IMR-90 (cell line): ENCODE measurements at regions not wholly inside any gene's neighbourhood (a gene's known extent, or its start where the extent isn't known, plus 50 kb on each side); places are given as distances from the start of the nearest gene placed in this dataset.

Experiments
- ATAC-seq: fragments of 200-7000 bp; cut with Tn5 transposase; 2 replicates; pipeline ENCODE4 v1.9.1; 2020; ENCODE audit warnings: low read depth, mild to moderate bottlenecking, moderate library complexity
- BruUV-seq: library from RNA; stranded (reverse); fragments of 400-500 nt; replicated peaks from 2 replicates; lab custom pipeline; 2021; lab: Mats Ljungman, UMichigan
- CTCF ChIA-PET: fragments of 300-600 bp; formaldehyde crosslinking; extraction: SDS; loops from one replicate; lab custom pipeline; 2021; ENCODE audit warnings: antibody characterized with exemption; lab: Yijun Ruan, JAX
- POLR2A ChIA-PET: fragments of 300-600 bp; sonication (Branson Sonifier 250); formaldehyde crosslinking; loops from one replicate; lab custom pipeline; 2022; ENCODE audit warnings: antibody characterized with exemption; ENCODE audit not compliant: unreplicated experiment; lab: Charles Lee
- DNase-seq: peaks from one replicate; pipeline ENCODE4 v3.0.0; 2013
- H2AFZ ChIP-seq: replicated peaks from 2 replicates; pipeline ENCODE3; 2013; ENCODE audit warnings: low read length, mild to moderate bottlenecking; ENCODE audit not compliant: poor library complexity
- H2AK5ac ChIP-seq: 2 replicates; pipeline ENCODE4 v1.6.1; 2013; ENCODE audit warnings: low read depth, low read length, inconsistent platforms
- H2AK9ac ChIP-seq: replicated peaks from 2 replicates; pipeline ENCODE3; 2013; ENCODE audit warnings: mild to moderate bottlenecking, low read depth, low read length, moderate library complexity; ENCODE audit not compliant: poor library complexity
- H2BK120ac ChIP-seq: 2 replicates; pipeline ENCODE4 v1.6.1; 2013; ENCODE audit warnings: low read depth, low read length, inconsistent platforms
- H2BK15ac ChIP-seq: 3 replicates; pipeline ENCODE4 v1.6.1; 2013; ENCODE audit warnings: low read depth, low read length, inconsistent platforms
- H2BK20ac ChIP-seq: 2 replicates; pipeline ENCODE4 v1.6.1; 2013; ENCODE audit warnings: low read depth, mild to moderate bottlenecking, inconsistent platforms, low read length, moderate library complexity
- H2BK5ac ChIP-seq: 2 replicates; pipeline ENCODE4 v1.6.1; 2013; ENCODE audit warnings: mild to moderate bottlenecking, low read depth, low read length, inconsistent platforms; ENCODE audit not compliant: poor library complexity, severe bottlenecking
- H3K14ac ChIP-seq: replicated peaks from 2 replicates; pipeline ENCODE4 v1.6.1; 2013; ENCODE audit warnings: low read depth, low read length, inconsistent platforms
- H3K18ac ChIP-seq: 2 replicates; pipeline ENCODE4 v1.6.1; 2013; ENCODE audit warnings: low read depth, low read length, control low read depth
- H3K23ac ChIP-seq: 2 replicates; pipeline ENCODE4 v1.6.1; 2013; ENCODE audit warnings: low read depth, low read length, inconsistent platforms
- H3K27ac ChIP-seq: 2 replicates; pipeline ENCODE4 v1.5.1; 2013; ENCODE audit warnings: mild to moderate bottlenecking, control low read depth, low read length; ENCODE audit not compliant: insufficient read depth
- H3K27me3 ChIP-seq: 2 replicates; pipeline ENCODE4 v1.6.1; 2013; ENCODE audit warnings: low read length; ENCODE audit not compliant: control insufficient read depth, insufficient read depth
- H3K36me3 ChIP-seq: 2 replicates; pipeline ENCODE4 v1.6.1; 2013; ENCODE audit warnings: low read length, mixed read lengths; ENCODE audit not compliant: control insufficient read depth, insufficient read depth
- H3K4ac ChIP-seq: 2 replicates; pipeline ENCODE4 v1.6.1; 2013; ENCODE audit warnings: low read depth, low read length, inconsistent platforms
- H3K4me1 ChIP-seq: 2 replicates; pipeline ENCODE4 v1.6.1; 2013; ENCODE audit warnings: low read length, mixed read lengths; ENCODE audit not compliant: control insufficient read depth, insufficient read depth
- H3K4me2 ChIP-seq: 2 replicates; pipeline ENCODE4 v1.6.1; 2013; ENCODE audit warnings: low read depth, mild to moderate bottlenecking, control low read depth, low read length, moderate library complexity
- H3K4me3 ChIP-seq: 2 replicates; pipeline ENCODE4 v1.5.1; 2013; ENCODE audit warnings: low read depth, mild to moderate bottlenecking, control low read depth, low read length, moderate library complexity; ENCODE audit not compliant: insufficient read depth
- H3K56ac ChIP-seq: 2 replicates; pipeline ENCODE4 v1.6.1; 2013; ENCODE audit warnings: low read length, inconsistent platforms; ENCODE audit not compliant: insufficient read depth; ENCODE audit errors: extremely low read depth
- H3K79me1 ChIP-seq, 2 experiments: 2 replicates each; pipeline ENCODE4 v1.6.1; 2013; ENCODE audit warnings: low read length in 2 of 2, inconsistent platforms in 1 of 2, low read depth in 1 of 2
- H3K9ac ChIP-seq: 2 replicates; pipeline ENCODE4 v1.6.1; 2013; ENCODE audit warnings: low read depth, low read length, control low read depth
- H3K9me1 ChIP-seq: 2 replicates; pipeline ENCODE4 v1.6.1; 2013; ENCODE audit warnings: low read length, inconsistent platforms; ENCODE audit not compliant: insufficient read depth
- H3K9me3 ChIP-seq: 2 replicates; pipeline ENCODE4 v1.6.1; 2013; ENCODE audit warnings: low read length; ENCODE audit not compliant: control insufficient read depth, insufficient read depth
- H4K20me1 ChIP-seq: 2 replicates; pipeline ENCODE4 v1.6.1; 2013; ENCODE audit warnings: low read length, inconsistent platforms; ENCODE audit not compliant: insufficient read depth
- H4K5ac ChIP-seq: 2 replicates; pipeline ENCODE4 v1.6.1; 2013; ENCODE audit warnings: mild to moderate bottlenecking, low read depth, low read length, control low read depth
- H4K8ac ChIP-seq, 2 experiments: 2 replicates each; pipeline ENCODE4 v1.6.1; 2013; ENCODE audit warnings: low read depth in 2 of 2, low read length in 2 of 2, control low read depth in 1 of 2, inconsistent platforms in 1 of 2
- H4K91ac ChIP-seq: 2 replicates; pipeline ENCODE4 v1.6.1; 2013; ENCODE audit warnings: low read depth, low read length, inconsistent platforms; ENCODE audit not compliant: insufficient read depth
- BHLHE40 ChIP-seq: fragments of 150-350 bp; IDR thresholded peaks from 2 replicates; pipeline ENCODE4 v1.6.1; 2016; ENCODE audit warnings: mild to moderate bottlenecking, low read depth, low read length
- CEBPB ChIP-seq: IDR thresholded peaks from 2 replicates; pipeline ENCODE4 v1.6.1; 2012; ENCODE audit warnings: low read depth, low read length, improper control_type of control experiment
- CHD1 ChIP-seq: IDR thresholded peaks from 2 replicates; pipeline ENCODE4 v1.6.1; 2012; ENCODE audit warnings: low read depth, low read length, improper control_type of control experiment
- CTCF ChIP-seq: conservative IDR thresholded peaks from 2 replicates; pipeline ENCODE4 v1.5.1; 2012; ENCODE audit warnings: mild to moderate bottlenecking, low read depth, low read length, improper control_type of control experiment
- ELK1 ChIP-seq: fragments of 150-350 bp; IDR thresholded peaks from 2 replicates; pipeline ENCODE4 v1.6.1; 2016; ENCODE audit warnings: low read depth, mild to moderate bottlenecking, low read length, moderate library complexity, borderline replicate concordance
- FOS ChIP-seq: fragments of 150-350 bp; IDR thresholded peaks from 2 replicates; pipeline ENCODE4 v1.6.1; 2016; ENCODE audit warnings: low read depth, low read length
- MAFK ChIP-seq: IDR thresholded peaks from 2 replicates; pipeline ENCODE4 v1.6.1; 2012; ENCODE audit warnings: low read depth, low read length, improper control_type of control experiment
- MAZ ChIP-seq: IDR thresholded peaks from 2 replicates; pipeline ENCODE4 v1.6.1; 2012; ENCODE audit warnings: low read depth, mild to moderate bottlenecking, low read length, improper control_type of control experiment, moderate library complexity, borderline replicate concordance
- MXI1 ChIP-seq: IDR thresholded peaks from 2 replicates; pipeline ENCODE4 v1.6.1; 2012; ENCODE audit warnings: low read depth, mild to moderate bottlenecking, low read length, moderate library complexity, borderline replicate concordance
- NFE2L2 ChIP-seq: fragments of 150-350 bp; IDR thresholded peaks from 2 replicates; pipeline ENCODE4 v1.6.1; 2016; ENCODE audit warnings: low read depth, mild to moderate bottlenecking, low read length
- POLR2A ChIP-seq: IDR thresholded peaks from 2 replicates; pipeline ENCODE4 v1.6.1; 2012; ENCODE audit warnings: mild to moderate bottlenecking, low read depth, low read length
- RAD21 ChIP-seq: IDR thresholded peaks from 2 replicates; pipeline ENCODE4 v1.6.1; 2012; ENCODE audit warnings: low read length, improper control_type of control experiment
- RCOR1 ChIP-seq: IDR thresholded peaks from 2 replicates; pipeline ENCODE4 v1.6.1; 2012; ENCODE audit warnings: mild to moderate bottlenecking, low read length, improper control_type of control experiment; ENCODE audit not compliant: insufficient replicate concordance
- RFX5 ChIP-seq: IDR thresholded peaks from 2 replicates; pipeline ENCODE4 v1.8.0; 2012; ENCODE audit warnings: low read depth, mild to moderate bottlenecking, low read length, moderate library complexity
- SMC3 ChIP-seq: fragments of 150-350 bp; IDR thresholded peaks from 2 replicates; pipeline ENCODE4 v1.6.1; 2016; ENCODE audit warnings: low read depth, mild to moderate bottlenecking, antibody characterized with exemption, low read length, moderate library complexity
- USF2 ChIP-seq: fragments of 150-350 bp; IDR thresholded peaks from 2 replicates; pipeline ENCODE4 v1.6.1; 2017; ENCODE audit warnings: mild to moderate bottlenecking, antibody characterized with exemption, low read length, low read depth
- WGBS, 2 experiments: methylation state at CpG; one replicate each; pipeline versions ENCODE4 v1.1.5 to v1.1.7; 2013; ENCODE audit warnings: missing lambda C conversion rate in 2 of 2; ENCODE audit not compliant: insufficient read length in 1 of 2; ENCODE audit errors: extremely low coverage in 2 of 2; 5-methylcytosine and 5-hydroxymethylcytosine counted together
- dilution Hi-C: fragments of 300-500 bp; cut with HindIII; formaldehyde crosslinking; loops from one replicate; pipeline ENCODE4 v1.14.3; 2018; ENCODE audit warnings: low sequenced_read_pairs; ENCODE audit not compliant: unreplicated experiment
- in situ Hi-C: fragments of 300-500 bp; cut with MboI; formaldehyde crosslinking; loops from 3 replicates; pipeline ENCODE4 v1.14.3; 2019; ENCODE audit warnings: low sequenced_read_pairs, inconsistent platforms, mixed read lengths
- intact Hi-C: fragments of 100-400 bp; cut with micrococcal nuclease; formaldehyde crosslinking; loops from 2 replicates; pipeline ENCODE4 v1.10.0; 2022

GRCh38 chr12:92402415-92402814, 256.8 kb upstream of the BTG1 start:
- Histone ChIP-seq H2AK5ac (no peak overlapping the region), H4K20me1 (no peaks in the 10 kb centered on the region), H3K9ac (no peak overlapping the region), H2BK120ac (no peak overlapping the region), H2BK5ac (no peak overlapping the region), H2BK20ac (no peak overlapping the region), H2AK9ac (no peak overlapping the region), H3K9me3 (no peaks in the 10 kb centered on the region), H4K8ac (no peak overlapping the region), H3K4me1 (no peaks in the 10 kb centered on the region), H3K9me1 (no peaks in the 10 kb centered on the region), H3K27ac (no peak overlapping the region), H4K5ac (no peak overlapping the region), H3K23ac (no peak overlapping the region), H3K4me2 (no peak overlapping the region), H4K91ac (no peak overlapping the region), H2BK15ac (no peak overlapping the region), H3K27me3 (peaks cover 8% of the 10 kb centered on the region), H3K18ac (no peak overlapping the region), H3K36me3 (no peaks in the 10 kb centered on the region), H3K14ac (no peak overlapping the region), H3K4me3 (no peak overlapping the region), H3K79me1 (no peaks in the 10 kb centered on the region), H3K4ac (no peak overlapping the region), H2AFZ (no peak overlapping the region), H3K56ac (no peak overlapping the region)
- no CpG with 5 or more reads among the region's 1 CpG for WGBS, 2 experiments
- in situ Hi-C loops, result no loop called here
- CTCF ChIA-PET, result no interaction called here
- POLR2A ChIA-PET, result no interaction called here
- TF ChIP-seq CTCF (no peak), MAFK (no peak), ELK1 (no peak), FOS (no peak), MXI1 (no peak), RFX5 (no peak), USF2 (no peak), NFE2L2 (no peak), CEBPB (no peak), BHLHE40 (no peak), RCOR1 (no peak), POLR2A (no peak), CHD1 (no peak), MAZ (no peak), RAD21 (no peak), SMC3 (no peak)
- no TSS peak for BruUV-seq
- dilution Hi-C loops, result no loop called here
- ATAC-seq (no peak), DNase-seq (no peak)
- intact Hi-C loops, result loop anchor here (10.0 kb wide), 1 partner anchor 1018 kb away; no protein-coding TSS in a partner anchor
